Skeletal muscle satellite cell (primary cell): ENCODE measurements at regions not wholly inside any gene's neighbourhood (a gene's known extent, or its start where the extent isn't known, plus 50 kb on each side); places are given as distances from the start of the nearest gene placed in this dataset.
"Not testable (repeated sequence)": the region's sequence is repeated elsewhere in the genome, so short reads cannot be mapped to it uniquely, and the experiment has no call there.

Experiments used
- H3K27me3 ChIP-seq: 2 replicates; pipeline ENCODE4 v1.7.0; 2013; ENCODE audit warnings: low read length; ENCODE audit not compliant: control insufficient read depth, insufficient read depth
- H3K36me3 ChIP-seq: 2 replicates; pipeline ENCODE4 v1.7.0; 2013; ENCODE audit warnings: mild to moderate bottlenecking, control low read depth, low read length; ENCODE audit not compliant: insufficient read depth
- H3K4me1 ChIP-seq: 2 replicates; pipeline ENCODE4 v1.7.0; 2013; ENCODE audit warnings: low read length; ENCODE audit not compliant: control insufficient read depth, insufficient read depth
- H3K4me2 ChIP-seq: 2 replicates; pipeline ENCODE4 v1.7.0; 2013; ENCODE audit warnings: mild to moderate bottlenecking, low read length
- H3K4me3 ChIP-seq: 2 replicates; pipeline ENCODE4 v1.7.0; 2013; ENCODE audit warnings: low read length
- H3K9ac ChIP-seq: 2 replicates; pipeline ENCODE4 v1.7.0; 2013; ENCODE audit warnings: mild to moderate bottlenecking, low read depth, low read length, moderate library complexity
- H3K9me3 ChIP-seq: replicated peaks from 2 replicates; pipeline ENCODE4 v1.7.0; 2013; ENCODE audit warnings: mild to moderate bottlenecking, control low read depth, low read length

GRCh38 chr4:3625286-3625875 lies 93.2 kb upstream of the LRPAP1 start:
- H3K9ac ChIP-seq, H3K9me3 ChIP-seq, H3K36me3 ChIP-seq, H3K4me3 ChIP-seq, H3K27me3 ChIP-seq, H3K4me1 ChIP-seq, H3K4me2 ChIP-seq: not testable (repeated sequence)

- not testable (repeated sequence) for H3K4me2 ChIP-seq, H3K9ac ChIP-seq, H3K9me3 ChIP-seq, H3K27me3 ChIP-seq, H3K36me3 ChIP-seq, H3K4me3 ChIP-seq, H3K4me1 ChIP-seq
Measured at GRCh38 chr4:3623809-3624329, 91.6 kb upstream of the LRPAP1 start.

- no peaks in the 10 kb centered on the region for H3K36me3 ChIP-seq
- H3K4me3 ChIP-seq: no peak overlapping the region
- H3K9me3 ChIP-seq: no peaks in the 10 kb centered on the region
- H3K4me1 ChIP-seq: no peaks in the 10 kb centered on the region
- no peak overlapping the region for H3K4me2 ChIP-seq
- no peak overlapping the region for H3K9ac ChIP-seq
- peaks cover 3% of the 10 kb centered on the region for H3K27me3 ChIP-seq
Measured at GRCh38 chr4:3623106-3623505, 90.9 kb upstream of the LRPAP1 start.

GRCh38 chr4:3620365-3620764 lies 88.1 kb upstream of the LRPAP1 start:
- not testable (repeated sequence) for H3K4me3 ChIP-seq, H3K9me3 ChIP-seq, H3K4me2 ChIP-seq, H3K4me1 ChIP-seq, H3K36me3 ChIP-seq, H3K9ac ChIP-seq, H3K27me3 ChIP-seq

- H3K4me1 ChIP-seq, H3K4me2 ChIP-seq, H3K9ac ChIP-seq, H3K27me3 ChIP-seq, H3K36me3 ChIP-seq, H3K9me3 ChIP-seq, H3K4me3 ChIP-seq: not testable (repeated sequence)
Measured at GRCh38 chr4:3619698-3620097, 87.5 kb upstream of the LRPAP1 start.

GRCh38 chr4:3618341-3618740 lies 86.1 kb upstream of the LRPAP1 start:
- H3K9me3 ChIP-seq, H3K4me3 ChIP-seq, H3K27me3 ChIP-seq, H3K9ac ChIP-seq, H3K36me3 ChIP-seq, H3K4me1 ChIP-seq, H3K4me2 ChIP-seq: not testable (repeated sequence)

- H3K9me3 ChIP-seq: no peaks in the 10 kb centered on the region
- no peak overlapping the region for H3K4me2 ChIP-seq
- H3K27me3 ChIP-seq: peaks cover 3% of the 10 kb centered on the region
- H3K36me3 ChIP-seq: no peaks in the 10 kb centered on the region
- H3K9ac ChIP-seq: no peak overlapping the region
- no peak overlapping the region for H3K4me3 ChIP-seq
- H3K4me1 ChIP-seq: peaks cover 9% of the 10 kb centered on the region
Measured at GRCh38 chr4:3615386-3616286, 83.4 kb upstream of the LRPAP1 start.

- no peaks in the 10 kb centered on the region for H3K9me3 ChIP-seq
- H3K36me3 ChIP-seq: no peaks in the 10 kb centered on the region
- H3K27me3 ChIP-seq: peaks cover 3% of the 10 kb centered on the region
- H3K4me3 ChIP-seq: no peak overlapping the region
- H3K9ac ChIP-seq: no peak overlapping the region
- H3K4me2 ChIP-seq: no peak overlapping the region
- H3K4me1 ChIP-seq: peaks cover 9% of the 10 kb centered on the region
Measured at GRCh38 chr4:3614731-3614980, 82.4 kb upstream of the LRPAP1 start.

- Histone ChIP-seq H3K36me3 (no peaks in the 10 kb centered on the region), H3K27me3 (peaks cover 3% of the 10 kb centered on the region), H3K9ac (no peak overlapping the region), H3K4me3 (no peak overlapping the region), H3K4me2 (no peak overlapping the region), H3K4me1 (peaks cover 9% of the 10 kb centered on the region), H3K9me3 (no peaks in the 10 kb centered on the region)
Measured at GRCh38 chr4:3613967-3614730, 81.9 kb upstream of the LRPAP1 start.

- no peak overlapping the region for H3K4me3 ChIP-seq
- peaks cover 9% of the 10 kb centered on the region for H3K4me1 ChIP-seq
- H3K27me3 ChIP-seq: peaks cover 3% of the 10 kb centered on the region
- no peaks in the 10 kb centered on the region for H3K9me3 ChIP-seq
- H3K4me2 ChIP-seq: no peak overlapping the region
- no peak overlapping the region for H3K9ac ChIP-seq
- no peaks in the 10 kb centered on the region for H3K36me3 ChIP-seq
Measured at GRCh38 chr4:3612934-3613333, 80.7 kb upstream of the LRPAP1 start.

- peaks cover 9% of the 10 kb centered on the region for H3K4me1 ChIP-seq
Measured at GRCh38 chr4:3612281-3612680, 80.1 kb upstream of the LRPAP1 start.

More at GRCh38 chr4:3612281-3612680, 80.1 kb upstream of the LRPAP1 start:
- no peak overlapping the region for H3K4me2 ChIP-seq
- H3K9ac ChIP-seq: no peak overlapping the region
- H3K27me3 ChIP-seq: no peaks in the 10 kb centered on the region
- H3K4me3 ChIP-seq: no peak overlapping the region
- no peaks in the 10 kb centered on the region for H3K9me3 ChIP-seq
- no peaks in the 10 kb centered on the region for H3K36me3 ChIP-seq
